ENCODE measurements at regions not wholly inside any gene's neighbourhood (a gene's known extent, or its start where the extent isn't known, plus 50 kb on each side); places are given as distances from the start of the nearest gene placed in this dataset.
"Not testable (repeated sequence)": the region's sequence is repeated elsewhere in the genome, so short reads cannot be mapped to it uniquely, and the experiment has no call there.

DNA sequence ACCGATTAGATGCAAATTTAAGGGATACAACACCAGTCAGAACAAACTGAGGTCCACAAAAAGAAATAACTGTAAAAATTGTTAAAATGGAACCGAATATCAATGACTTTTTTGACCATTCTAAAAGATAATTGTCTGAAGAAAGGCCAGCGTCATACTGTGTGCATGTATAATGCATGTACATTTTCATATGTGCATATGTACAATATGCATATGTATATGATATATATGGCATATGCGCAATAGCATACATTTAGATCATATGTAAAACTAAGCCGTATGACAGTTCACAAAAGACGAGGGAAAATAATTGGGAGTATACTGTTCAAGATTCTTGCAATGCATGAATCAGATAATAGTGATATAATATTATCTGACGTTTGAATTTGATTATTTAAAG lies 475.8 kb upstream of the TMEM132C start:
- no peak overlapping the region for H3K4me3 ChIP-seq (ENCODE audit: low read length)
- TF ChIP-seq, protein P1, sequence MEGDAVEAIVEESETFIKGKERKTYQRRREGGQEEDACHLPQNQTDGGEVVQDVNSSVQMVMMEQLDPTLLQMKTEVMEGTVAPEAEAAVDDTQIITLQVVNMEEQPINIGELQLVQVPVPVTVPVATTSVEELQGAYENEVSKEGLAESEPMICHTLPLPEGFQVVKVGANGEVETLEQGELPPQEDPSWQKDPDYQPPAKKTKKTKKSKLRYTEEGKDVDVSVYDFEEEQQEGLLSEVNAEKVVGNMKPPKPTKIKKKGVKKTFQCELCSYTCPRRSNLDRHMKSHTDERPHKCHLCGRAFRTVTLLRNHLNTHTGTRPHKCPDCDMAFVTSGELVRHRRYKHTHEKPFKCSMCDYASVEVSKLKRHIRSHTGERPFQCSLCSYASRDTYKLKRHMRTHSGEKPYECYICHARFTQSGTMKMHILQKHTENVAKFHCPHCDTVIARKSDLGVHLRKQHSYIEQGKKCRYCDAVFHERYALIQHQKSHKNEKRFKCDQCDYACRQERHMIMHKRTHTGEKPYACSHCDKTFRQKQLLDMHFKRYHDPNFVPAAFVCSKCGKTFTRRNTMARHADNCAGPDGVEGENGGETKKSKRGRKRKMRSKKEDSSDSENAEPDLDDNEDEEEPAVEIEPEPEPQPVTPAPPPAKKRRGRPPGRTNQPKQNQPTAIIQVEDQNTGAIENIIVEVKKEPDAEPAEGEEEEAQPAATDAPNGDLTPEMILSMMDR (IDR thresholded peaks at IDR 0.05; ENCODE audit: insufficient read depth, low read depth, low read length, missing control alignments): no peak
- DNase-seq (ENCODE audit: low read depth): no peak

DNA sequence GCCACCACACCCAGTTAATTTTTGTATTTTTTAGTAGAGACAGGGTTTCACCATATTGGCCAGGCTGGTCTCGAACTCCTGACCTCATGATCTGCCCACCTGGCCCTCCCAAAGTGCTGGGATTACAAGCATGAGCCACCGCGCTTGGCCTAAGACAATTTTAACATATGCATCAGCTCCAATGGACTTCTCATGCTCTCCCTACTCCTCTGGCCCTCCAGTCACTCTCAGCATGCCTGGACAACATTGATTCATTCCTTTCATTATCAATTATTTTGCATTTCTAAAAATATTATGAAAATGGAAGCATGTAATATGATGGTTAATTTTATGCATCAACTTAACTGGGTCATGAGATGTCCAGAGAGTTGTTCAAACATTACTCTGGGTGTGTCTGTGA lies 469.1 kb upstream of the TMEM132C start:
- DNase-seq (ENCODE audit: low read depth): no peak
- TF ChIP-seq, protein P1 (IDR thresholded peaks at IDR 0.05; ENCODE audit: insufficient read depth, low read depth, low read length, missing control alignments): no peak
- H3K4me3 ChIP-seq (ENCODE audit: low read length): no peak overlapping the region

GRCh38 chr12:127802271-127802670 lies 464.7 kb upstream of the TMEM132C start:
- TF ChIP-seq, protein P1 (IDR thresholded peaks at IDR 0.05; ENCODE audit: insufficient read depth, low read depth, low read length, missing control alignments): no peak
- no peak for DNase-seq (ENCODE audit: low read depth)
- H3K4me3 ChIP-seq (ENCODE audit: low read length): no peak overlapping the region

- TF ChIP-seq, protein P1 (IDR thresholded peaks at IDR 0.05; ENCODE audit: insufficient read depth, low read depth, low read length, missing control alignments): no peak
- DNase-seq (ENCODE audit: low read depth): no peak
- no peak overlapping the region for H3K4me3 ChIP-seq (ENCODE audit: low read length)
These were observed 463.4 kb upstream of the TMEM132C start for GRCh38 chr12:127803545-127803944.

DNA sequence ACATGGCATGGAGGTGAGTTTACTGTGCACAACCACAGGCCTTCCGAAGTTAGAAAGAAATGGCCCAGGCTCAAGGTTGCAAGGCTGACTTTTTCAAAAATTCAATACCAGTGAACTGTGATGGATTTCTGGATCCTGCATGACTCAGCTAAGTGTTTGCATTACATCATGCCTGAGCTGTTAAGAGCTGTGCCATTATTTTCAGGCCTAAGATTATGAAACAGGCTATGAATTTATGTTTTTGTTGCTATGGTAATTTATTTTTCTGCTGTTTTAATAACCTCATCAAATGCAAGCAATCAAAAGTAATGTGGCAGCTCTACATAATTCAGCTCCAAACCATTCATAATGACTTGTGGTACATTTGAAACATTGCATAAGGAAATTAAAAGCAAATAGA lies 457.7 kb upstream of the TMEM132C start:
- TF ChIP-seq, protein P1 (IDR thresholded peaks at IDR 0.05; ENCODE audit: insufficient read depth, low read depth, low read length, missing control alignments): no peak
- peak; percentile 29 for DNase-seq (ENCODE audit: low read depth)
- H3K4me3 ChIP-seq (ENCODE audit: low read length): no peak overlapping the region

DNA sequence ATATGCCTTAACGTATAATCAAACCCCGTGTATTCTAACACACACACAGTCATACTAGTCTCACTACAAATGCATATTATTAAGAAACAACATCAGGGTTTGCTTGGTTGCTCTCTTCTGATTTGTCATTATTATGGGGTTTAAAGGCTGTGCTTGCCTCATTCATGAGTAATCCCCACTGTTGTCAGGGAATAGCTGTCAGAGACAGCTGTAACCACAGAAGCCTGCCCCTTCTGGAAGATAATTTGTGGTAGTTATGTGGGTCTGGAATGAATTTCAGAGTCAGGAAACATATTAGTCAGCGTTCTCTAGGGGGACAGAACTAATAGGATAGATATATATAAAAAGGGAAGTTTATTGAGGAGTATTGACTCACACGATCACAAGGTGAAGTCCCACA lies 456.9 kb upstream of the TMEM132C start:
- TF ChIP-seq, protein P1 (IDR thresholded peaks at IDR 0.05; ENCODE audit: insufficient read depth, low read depth, low read length, missing control alignments): no peak
- DNase-seq (ENCODE audit: low read depth): peak; percentile 19
- no peak overlapping the region for H3K4me3 ChIP-seq (ENCODE audit: low read length)

DNA sequence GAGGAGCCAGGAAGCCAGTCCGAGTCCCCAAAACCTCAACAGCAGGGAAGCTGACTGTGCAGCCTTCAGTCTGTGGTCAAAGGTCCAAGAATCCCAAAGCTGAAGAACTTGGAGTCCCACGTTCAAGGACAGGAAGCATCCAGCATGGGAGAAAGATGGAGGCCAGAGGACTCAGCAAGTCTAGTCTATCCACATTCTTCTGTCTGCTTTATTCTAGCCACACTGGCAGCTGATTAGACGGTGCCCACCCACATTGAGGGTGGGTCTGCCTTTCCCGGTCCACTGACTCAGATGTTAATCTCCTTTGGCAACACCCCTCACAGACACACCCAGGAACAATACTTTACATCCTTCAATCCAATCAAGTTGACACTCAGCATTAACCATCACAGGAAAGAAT lies 456.5 kb upstream of the TMEM132C start:
- not testable (repeated sequence) for DNase-seq (ENCODE audit: low read depth); H3K4me3 ChIP-seq (ENCODE audit: low read length)

- no peak for DNase-seq (ENCODE audit: low read depth)
- no peak overlapping the region for H3K4me3 ChIP-seq (ENCODE audit: low read length)
- TF ChIP-seq, protein P1 (IDR thresholded peaks at IDR 0.05; ENCODE audit: insufficient read depth, low read depth, low read length, missing control alignments): no peak
These were observed 455.0 kb upstream of the TMEM132C start for GRCh38 chr12:127811988-127812387.

Measured in epithelial cell of esophagus (primary cell).